ENCODE measurements at regions not wholly inside any gene's neighbourhood (a gene's known extent, or its start where the extent isn't known, plus 50 kb on each side); places are given as distances from the start of the nearest gene placed in this dataset.

DNA sequence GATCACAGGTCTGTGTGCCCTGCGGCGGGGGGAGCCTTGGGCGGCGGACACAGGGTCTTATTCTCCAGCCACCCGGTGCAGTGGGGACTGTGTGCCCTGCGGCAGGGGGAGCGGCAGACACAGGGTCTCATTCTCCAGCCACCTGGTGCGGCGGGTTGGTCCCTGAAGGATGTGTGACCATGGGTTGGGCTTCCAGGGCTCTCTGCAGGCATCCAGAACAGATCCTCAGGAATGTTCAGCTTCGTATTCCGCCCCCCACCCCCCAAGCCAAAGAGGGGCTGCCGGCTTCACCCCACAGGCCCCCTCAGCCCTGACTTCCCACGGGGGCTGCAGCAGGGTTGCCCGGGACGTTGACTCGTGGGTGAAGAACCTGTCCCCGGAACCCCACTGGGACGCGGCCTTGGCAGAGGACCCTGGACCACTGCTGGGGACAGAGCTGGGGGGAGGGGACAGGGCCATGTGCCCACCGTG is 154.5 kb upstream of the PPP2R2D start:
- intact Hi-C loops (cut with DNase I, micrococcal nuclease), result no loop called here
- ATAC-seq (no peak), DNase-seq (no peak)

DNA sequence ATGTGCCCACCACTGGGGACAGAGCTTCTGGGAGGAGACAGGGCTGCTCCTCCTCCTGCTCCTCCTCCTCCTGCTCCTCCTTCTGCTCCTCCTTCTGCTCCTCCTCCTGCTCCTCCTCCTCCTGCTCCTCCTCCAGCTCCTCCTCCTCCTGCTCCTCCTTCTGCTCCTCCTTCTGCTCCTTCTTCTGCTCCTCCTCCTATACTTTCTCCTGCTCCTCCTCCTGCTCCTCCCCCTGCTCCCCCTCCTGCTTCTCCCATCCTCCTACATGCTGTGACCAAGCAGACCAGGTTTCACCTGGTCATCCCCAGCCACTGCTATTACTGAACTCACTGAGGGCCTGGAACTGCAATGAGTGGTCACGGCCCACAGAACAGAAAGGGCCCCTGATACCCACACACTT is 154.0 kb upstream of the PPP2R2D start:
- no peak for ATAC-seq
- intact Hi-C loops (cut with DNase I, micrococcal nuclease), result no loop called here

DNA sequence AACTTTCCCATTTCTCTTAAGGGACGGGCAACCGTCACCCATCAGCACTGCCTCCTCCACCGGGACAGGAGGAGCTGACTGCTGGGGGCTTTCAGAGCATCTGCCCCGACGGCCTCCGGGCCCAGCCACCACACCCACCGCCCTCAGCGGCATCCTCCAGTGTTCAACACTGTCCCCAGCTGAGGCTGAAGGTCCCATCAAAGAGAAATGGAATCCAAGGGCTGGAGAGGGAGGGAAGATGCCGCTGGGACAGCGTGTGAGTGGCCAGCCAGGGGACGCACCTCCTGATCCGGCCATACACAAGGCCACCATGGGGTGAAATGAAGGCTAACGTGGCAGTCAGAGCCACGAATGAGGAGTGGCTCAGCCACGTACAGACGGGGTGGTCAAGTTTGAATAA is 153.6 kb upstream of the PPP2R2D start:
- ATAC-seq (no peak), DNase-seq (no peak)
- intact Hi-C loops (cut with DNase I, micrococcal nuclease), result no loop called here

More for the DNA sequence above, 154.0 kb upstream of the PPP2R2D start:
- DNase-seq, result no peak

DNA sequence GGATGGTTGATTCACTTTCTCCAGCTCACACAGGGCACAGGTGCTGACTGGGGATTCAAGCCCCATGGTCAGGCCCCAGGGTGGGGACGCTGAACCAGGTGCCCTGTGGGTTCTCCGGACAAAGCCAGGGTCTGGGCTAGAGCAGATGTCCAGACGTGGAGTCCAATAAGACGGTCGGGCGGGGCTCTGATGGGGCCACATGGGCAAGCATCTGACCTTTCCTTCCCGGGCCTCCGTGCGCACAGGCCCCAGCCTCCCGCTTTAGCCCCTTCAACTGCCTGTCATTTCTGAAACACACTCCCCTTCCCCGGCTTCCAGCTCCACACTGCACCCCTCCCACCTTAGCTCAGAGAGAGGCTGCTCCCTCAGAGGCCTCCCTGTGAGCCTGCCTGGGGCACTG is 153.0 kb upstream of the PPP2R2D start:
- no peak for DNase-seq
- ATAC-seq, result no peak
- intact Hi-C loops (cut with DNase I, micrococcal nuclease), result no loop called here

DNA sequence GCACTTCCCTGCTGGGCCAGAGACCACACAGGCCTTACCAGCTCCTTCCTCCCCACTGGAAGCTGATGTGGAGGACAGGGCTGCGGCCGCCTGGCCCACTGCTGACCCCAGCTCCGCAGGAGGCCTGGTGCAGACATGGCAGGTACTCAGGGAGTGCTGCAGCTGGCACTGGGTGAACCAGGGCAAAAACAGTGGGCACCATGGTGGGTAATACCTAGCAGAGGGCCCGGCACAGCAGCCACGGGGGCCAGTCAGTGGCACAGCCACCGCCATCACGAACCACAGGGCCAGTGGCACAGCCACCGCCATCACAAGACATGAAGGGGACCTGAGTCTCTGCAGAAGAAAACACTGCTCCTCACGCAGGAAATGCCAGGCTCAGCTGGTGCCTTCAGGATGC is 152.6 kb upstream of the PPP2R2D start:
- ATAC-seq (no peak), DNase-seq (no peak)
- intact Hi-C loops (cut with DNase I, micrococcal nuclease), result no loop called here

DNA sequence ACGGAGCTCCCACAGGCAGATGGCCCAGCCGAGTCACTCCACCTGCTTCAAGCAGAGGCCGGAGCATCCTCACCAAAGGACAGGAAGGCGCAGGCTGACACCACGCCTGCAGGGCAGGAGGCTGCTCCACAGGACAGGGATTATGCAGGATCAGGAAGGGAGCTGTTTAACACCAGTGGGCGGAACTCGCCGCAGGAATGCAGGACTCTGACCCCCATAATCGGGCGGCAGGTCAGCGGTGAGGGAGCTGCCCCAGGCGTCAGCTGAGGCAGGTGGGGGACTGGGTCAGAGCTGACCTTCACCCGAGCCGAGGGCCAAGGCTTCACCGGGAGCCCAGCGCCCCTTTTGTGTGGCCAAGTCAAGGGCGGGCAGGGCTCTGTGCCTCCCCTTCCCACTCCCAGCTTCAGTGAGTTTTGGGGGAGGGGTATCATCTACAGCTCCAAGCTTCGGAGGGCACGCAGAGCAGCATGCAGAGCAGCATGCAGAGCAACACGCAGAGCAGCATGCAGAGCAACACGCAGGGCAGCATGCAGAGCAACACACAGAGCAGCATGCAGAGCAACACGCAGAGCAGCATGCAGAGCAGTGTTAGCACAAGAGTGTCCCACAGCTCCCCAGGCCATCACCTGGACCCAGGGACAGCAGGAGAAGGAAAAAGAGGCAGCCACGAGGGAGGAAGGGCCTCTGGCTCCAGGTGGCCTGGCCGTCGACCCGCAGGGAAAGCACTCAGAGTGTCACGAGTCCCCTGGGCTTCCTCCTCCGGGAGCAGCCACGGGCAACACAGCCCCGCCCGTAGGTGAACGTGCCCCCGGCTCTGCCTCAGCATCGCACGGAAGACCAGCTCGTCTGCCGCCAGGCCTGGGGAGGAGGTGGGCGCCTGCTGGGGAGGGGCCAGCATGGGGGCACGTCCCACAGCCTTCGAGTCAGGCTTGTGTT is 151.7 kb upstream of the PPP2R2D start:
- ATAC-seq (peak; percentile 74), DNase-seq (no peak)
- intact Hi-C loops (cut with DNase I, micrococcal nuclease), result no loop called here

DNA sequence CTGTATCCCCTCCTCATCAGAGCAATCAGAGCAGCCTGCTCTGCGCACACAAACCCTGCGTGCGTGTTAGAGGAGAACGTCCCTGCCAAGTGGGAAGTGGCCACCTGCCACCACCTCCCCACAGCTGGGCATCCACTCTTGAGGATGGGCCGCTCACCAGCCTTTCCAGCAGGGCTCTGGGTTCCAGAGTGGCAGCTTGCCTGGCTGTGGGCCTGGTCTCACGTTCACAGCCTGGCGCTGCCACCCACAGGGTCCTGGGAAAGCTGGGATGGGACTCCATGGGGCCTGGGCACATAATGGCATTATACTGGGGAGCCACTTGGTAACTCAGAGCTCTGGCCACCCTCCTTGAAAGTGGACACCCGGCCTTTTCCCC is 151.1 kb upstream of the PPP2R2D start:
- intact Hi-C loops (cut with DNase I, micrococcal nuclease), result no loop called here
- DNase-seq (no peak), ATAC-seq (no peak)

DNA sequence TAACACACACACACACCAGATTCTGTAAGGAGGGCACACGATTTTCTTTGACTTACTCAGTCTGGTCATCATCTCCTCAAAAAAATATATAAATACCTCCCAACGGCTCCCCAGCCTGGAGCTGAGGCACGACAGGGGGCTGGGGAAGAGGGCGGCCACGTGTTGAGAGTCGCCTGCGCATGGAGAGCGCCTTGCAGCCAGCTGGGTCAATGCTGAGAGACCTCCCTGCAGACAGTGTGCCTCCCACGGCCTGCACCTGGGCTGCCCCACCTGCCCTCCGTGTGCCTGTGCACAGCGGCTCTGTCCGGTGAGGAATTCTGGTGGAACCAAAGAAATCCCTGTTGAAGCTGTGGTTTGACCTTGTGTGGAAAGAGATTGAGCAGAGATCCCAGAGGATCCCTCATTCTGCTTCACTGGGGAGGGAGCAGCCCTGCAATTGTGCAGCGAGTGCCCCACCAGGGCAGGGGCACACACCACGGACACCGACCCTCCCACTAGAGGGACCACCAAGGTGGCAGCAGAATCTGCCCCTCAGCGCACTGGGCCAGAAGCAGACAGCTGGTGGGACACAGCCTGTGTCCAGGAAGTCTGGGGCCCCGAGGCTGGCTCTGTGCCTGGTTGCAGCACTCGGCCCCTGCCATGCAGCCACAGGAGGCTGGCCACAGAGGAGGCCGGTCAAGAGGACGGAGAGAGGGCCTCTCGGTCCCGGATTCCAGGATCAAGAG is 150.5 kb upstream of the PPP2R2D start:
- intact Hi-C loops (cut with DNase I, micrococcal nuclease), result no loop called here
- ATAC-seq, result no peak
- DNase-seq, result no peak

DNA sequence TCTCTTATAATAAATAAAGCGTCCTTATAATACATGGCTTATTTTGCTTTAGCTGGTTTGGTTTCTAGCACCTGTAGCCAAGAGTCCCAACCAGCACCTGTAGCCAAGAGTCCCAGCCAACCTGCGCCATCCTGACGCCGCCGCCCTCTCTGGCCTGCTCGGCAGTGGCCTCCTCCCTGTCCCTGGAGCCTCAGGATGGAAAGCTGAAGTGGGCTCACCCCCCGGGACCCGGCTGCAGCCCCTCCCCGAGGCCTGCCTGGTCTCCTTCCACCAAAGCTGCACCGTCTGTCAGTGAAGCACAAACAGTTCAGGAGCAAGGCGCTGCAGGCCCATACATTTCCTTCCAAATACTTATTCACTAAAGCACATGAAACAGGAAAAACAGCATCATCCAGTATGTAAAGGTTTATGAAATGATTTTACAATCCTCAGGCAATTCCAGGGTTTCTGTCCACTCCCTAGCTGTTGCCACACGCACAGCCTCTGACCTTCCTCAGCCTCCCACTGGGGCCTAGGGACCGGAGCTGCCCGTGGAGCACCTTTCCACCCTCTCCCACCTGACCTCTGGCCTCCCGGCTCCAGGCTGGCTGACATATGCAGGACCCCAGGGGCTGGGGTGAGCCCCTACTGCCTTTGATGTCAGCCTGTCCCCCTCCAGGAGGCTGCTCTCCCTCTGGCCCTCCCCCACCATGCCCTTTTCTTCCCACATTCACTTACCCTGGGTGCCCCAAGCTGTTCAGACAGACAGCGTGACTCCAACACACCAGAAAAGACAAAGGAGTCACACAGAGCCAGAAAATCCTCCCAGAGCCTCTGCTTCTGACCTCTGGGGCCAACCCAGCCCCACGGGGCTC is 149.6 kb upstream of the PPP2R2D start:
- ATAC-seq (no peak), DNase-seq (no peak)
- intact Hi-C loops (cut with DNase I, micrococcal nuclease), result no loop called here

DNA sequence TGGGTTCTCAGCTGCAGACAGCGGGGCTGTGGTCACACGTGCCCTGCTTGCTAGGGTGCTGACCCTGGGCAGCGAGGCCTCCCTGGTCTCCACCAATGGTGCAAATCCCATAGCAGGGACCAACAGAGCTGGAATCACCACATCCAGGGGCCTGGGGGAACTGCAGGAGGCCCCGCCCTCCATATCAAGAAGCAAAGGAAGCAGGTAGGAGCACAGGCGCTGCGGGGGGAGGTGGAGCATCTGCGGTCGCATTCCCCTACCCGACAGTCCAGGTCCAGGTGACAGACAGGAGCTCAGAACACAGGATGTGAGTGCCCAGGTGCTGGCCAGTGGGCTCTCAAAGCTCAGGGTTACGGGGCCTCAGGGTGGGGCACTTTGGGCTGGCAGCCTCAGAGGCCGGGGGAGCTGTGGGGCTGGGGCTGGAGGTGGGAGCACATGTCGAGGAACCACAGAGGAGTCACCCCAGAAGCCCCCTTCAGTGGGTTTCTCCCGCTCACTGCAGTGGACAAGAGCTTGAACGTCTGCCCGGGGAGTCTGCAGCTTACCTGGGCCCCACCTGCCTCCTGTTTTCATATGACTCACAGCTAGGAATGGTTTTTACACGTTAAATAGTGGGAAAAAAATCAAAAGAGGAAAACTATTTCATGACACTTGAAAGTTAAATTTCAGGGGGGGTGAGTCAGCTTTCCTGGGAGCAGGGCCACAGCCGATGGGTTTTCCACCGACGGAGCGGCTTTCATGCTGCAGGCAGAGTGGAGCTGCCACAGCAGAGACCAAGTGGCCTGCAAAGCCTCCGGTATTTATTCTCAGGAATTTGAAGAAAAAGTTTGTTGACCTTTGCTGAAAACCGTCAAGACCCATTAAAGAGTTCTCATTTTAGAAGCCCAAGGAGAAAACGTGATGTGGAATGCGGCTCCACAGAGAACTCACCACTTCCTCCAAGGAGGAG is 148.7 kb upstream of the PPP2R2D start:
- no peak for DNase-seq
- intact Hi-C loops (cut with DNase I, micrococcal nuclease), result no loop called here
- ATAC-seq, result no peak

DNA sequence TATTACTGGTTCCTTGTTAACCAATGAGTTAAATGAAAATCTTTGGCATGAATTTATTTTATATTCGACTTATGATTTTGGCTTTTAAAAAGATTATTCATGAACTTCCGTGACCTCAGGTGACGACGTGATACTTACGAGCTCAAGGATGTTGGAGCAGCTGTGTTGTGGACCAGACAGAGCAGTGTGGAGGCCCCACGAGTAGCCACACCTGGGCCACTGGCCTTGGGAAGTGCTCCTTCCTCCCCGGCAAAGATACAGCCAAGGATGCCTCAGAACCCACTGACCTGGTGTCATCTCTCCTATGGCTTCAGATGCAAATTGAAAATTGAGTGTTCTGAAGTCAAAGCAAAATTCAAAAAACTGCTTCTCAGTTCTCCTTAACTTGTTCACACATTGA is 147.5 kb upstream of the PPP2R2D start:
- DNase-seq (no peak), ATAC-seq (no peak)
- intact Hi-C loops (cut with DNase I, micrococcal nuclease), result no loop called here

DNA sequence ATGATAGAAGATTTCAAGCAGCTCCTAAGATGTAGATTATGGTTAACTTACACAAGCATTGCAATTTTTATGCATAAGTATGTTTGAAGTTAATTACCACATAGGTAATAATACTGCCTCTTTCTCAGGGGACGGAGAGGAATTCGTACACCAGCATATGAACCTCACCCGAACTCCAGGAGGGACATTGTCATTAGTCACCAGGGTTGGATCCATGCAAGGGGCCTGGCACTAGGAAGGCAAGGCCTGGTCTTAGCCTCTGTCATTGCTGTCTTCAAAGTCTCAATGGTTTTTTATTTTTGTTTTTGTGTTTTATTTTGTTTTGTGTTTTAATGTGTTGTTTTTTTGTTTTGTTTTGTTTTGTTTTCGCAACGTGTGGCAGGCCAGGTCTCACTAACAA is 145.6 kb upstream of the PPP2R2D start:
- ATAC-seq (no peak), DNase-seq (no peak)
- intact Hi-C loops (cut with DNase I, micrococcal nuclease), result no loop called here

DNA sequence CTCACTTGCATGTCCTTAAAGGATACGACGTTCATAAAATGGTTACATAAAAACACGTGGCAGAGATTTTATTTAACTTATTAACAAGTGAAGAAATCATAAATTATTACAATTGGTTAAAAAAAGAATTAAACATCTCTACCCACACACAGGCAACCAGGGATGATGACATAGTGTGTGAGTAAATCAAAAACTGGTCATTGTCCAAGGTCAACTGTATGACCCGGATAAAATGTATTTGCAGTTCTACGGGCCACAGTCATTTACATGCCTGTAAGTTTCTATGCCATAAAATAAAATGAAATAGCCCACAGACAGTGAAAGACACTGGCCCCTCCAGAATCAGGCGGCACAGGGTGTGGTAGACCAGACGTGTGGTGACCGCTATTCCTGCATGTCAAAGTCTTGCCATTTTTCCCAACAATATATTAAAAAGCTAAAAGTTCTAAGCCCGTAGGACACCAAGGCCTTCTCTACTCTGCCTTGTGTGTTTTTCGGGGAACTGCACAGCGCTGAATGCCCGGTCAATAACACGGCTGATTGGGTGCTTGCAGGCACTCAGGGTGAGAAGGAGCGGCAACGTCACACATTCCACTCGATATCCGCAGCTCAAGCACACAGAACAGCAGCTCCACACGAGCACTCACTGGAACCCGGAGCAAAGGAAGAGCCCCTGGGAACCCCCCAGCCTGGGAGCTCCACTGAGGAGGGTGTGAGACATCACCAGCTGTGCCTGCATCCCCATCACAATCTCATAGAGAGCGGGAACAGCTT is 143.3 kb upstream of the PPP2R2D start:
- intact Hi-C loops (cut with DNase I, micrococcal nuclease), result no loop called here
- ATAC-seq (no peak), DNase-seq (no peak)

DNA sequence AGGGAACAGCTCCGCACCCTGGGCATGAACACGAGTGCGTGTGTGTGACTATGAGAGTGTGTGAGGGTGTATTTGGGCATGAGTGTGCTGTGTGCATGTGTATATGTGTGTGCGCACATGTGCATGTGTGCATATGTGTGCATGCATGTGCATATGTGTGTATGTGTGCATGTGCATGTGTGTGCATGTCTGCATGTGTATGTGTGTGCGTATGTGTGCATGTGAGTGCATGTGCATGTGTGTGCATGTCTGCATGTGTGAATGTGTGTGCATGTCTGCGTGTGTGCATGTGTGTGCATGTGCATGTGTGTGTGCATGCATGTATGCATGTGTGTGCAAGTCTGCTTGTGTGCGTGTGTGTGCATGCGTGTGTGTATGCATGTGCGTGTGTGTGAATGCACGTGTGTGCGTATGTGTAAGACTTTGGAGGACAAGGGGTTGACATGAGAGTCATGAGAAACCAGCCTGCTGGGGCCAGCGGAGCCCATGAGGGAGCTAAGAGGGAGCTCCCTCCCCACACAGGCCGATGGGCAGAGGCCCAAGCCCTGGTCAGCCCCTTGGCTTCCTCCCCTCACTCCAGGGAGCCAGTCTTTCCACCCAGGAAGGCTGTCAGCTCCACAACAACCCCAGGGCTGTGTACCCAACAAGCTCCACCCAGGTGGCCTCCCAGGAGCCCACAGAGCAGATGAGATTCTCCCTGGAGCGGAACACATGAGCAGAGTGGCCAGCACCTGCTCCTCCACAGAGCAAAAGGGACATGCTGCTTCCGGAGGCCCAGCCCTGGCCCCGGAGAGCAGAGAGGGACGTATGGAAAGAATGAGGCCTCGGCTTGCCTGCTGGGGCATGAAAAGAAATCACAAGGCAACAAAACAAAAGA is 142.5 kb upstream of the PPP2R2D start:
- ATAC-seq (no peak), DNase-seq (no peak)
- intact Hi-C loops (cut with DNase I, micrococcal nuclease), result no loop called here

DNA sequence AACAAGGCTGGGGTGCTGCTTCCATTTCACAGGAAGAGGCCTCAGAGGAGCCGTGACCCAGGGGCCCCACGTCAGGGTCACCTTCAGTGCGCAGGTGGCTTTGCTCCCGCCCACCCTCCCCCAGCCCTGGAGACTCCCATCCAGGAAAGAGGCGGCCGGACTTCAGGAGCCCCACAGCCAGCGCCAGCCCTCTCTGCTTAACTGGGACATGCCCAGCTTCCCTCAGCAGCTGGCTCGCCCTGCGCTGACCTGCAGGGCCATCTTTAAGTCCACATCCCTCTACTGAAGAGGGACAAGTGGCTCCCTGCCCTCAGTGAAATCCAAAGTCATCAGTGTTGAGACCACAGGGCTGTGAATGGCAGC is 141.9 kb upstream of the PPP2R2D start:
- no peak for ATAC-seq

DNA sequence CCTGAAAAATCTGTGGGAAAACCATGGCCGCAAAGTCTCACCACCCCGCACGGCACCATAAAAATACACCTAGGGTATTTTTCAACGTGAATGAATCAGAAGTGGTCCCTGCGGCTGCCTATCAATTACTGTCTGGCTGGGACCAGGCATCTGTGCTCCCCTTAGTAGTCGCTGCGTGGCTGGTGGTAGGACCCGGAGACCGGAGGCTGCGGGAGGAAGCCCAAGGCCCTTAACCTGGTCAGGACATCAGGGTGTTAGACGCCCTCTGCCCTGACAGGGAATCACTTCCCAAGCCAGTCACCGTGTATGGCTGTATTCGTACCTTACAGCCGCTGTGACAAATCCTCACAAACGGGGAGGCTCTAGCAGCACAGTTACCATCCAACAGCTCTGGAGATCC is 141.5 kb upstream of the PPP2R2D start:
- intact Hi-C loops (cut with DNase I, micrococcal nuclease), result no loop called here
- DNase-seq, result no peak
- ATAC-seq, result no peak

More for the DNA sequence above, 141.9 kb upstream of the PPP2R2D start:
- intact Hi-C loops (cut with DNase I, micrococcal nuclease), result no loop called here
- DNase-seq, result no peak
